Common myeloid progenitor, CD34-positive (primary cell): ENCODE measurements at regions not wholly inside any gene's neighbourhood (a gene's known extent, or its start where the extent isn't known, plus 50 kb on each side); places are given as distances from the start of the nearest gene placed in this dataset.
"Not testable (repeated sequence)": the region's sequence is repeated elsewhere in the genome, so short reads cannot be mapped to it uniquely, and the experiment has no call there.

Source experiments
- CTCF ChIA-PET: fragments of 350-600 bp; sonication (Branson Sonifier 250); formaldehyde crosslinking; loops from one replicate; lab custom pipeline; 2021; ENCODE audit warnings: antibody characterized with exemption; lab: Charles Lee
- POLR2A ChIA-PET: fragments of 350-600 bp; sonication (Branson Sonifier 250); formaldehyde crosslinking; loops from one replicate; lab custom pipeline; 2021; ENCODE audit warnings: antibody characterized with exemption; lab: Charles Lee
- DNase-seq, 3 donors: peaks; one replicate each; pipeline versions ENCODE4 v3.0.0 to v3.0.0-alpha.2; 2013
- H3K27ac ChIP-seq, 2 experiments: 1 replicate in 1 of 2; 2 replicates in 1 of 2; pipeline ENCODE4 v1.7.0; 2013; ENCODE audit warnings: inconsistent platforms in 2 of 2, low read length in 2 of 2, mild to moderate bottlenecking in 2 of 2, low read depth in 1 of 2, moderate library complexity in 1 of 2; ENCODE audit not compliant: severe bottlenecking in 2 of 2, insufficient read depth in 1 of 2, poor library complexity in 1 of 2
- H3K27me3 ChIP-seq, 5 experiments: replicated peaks in 2 of 5; 1 replicate in 3 of 5; 2 replicates in 2 of 5; pipeline versions ENCODE4 v1.6.1 to v1.7.0; 2013; ENCODE audit warnings: low read length in 4 of 5, mild to moderate bottlenecking in 2 of 5, moderate library complexity in 2 of 5, inconsistent platforms in 1 of 5; ENCODE audit not compliant: insufficient read depth in 5 of 5, control insufficient read depth in 4 of 5
- H3K36me3 ChIP-seq, 4 experiments: 1 replicate in 2 of 4; 2 replicates in 2 of 4; pipeline versions ENCODE4 v1.6.1 to v1.7.0; 2013; ENCODE audit warnings: low read length in 3 of 4, control low read depth in 1 of 4, mild to moderate bottlenecking in 1 of 4; ENCODE audit not compliant: control insufficient read depth in 4 of 4, insufficient read depth in 4 of 4
- H3K4me1 ChIP-seq, 4 experiments: 1 replicate in 3 of 4; 2 replicates in 1 of 4; pipeline versions ENCODE4 v1.6.1 to v1.7.1; 2013; ENCODE audit warnings: low read length in 3 of 4, mild to moderate bottlenecking in 3 of 4, control low read depth in 1 of 4, inconsistent platforms in 1 of 4, moderate library complexity in 1 of 4; ENCODE audit not compliant: control insufficient read depth in 4 of 4, insufficient read depth in 4 of 4; ENCODE audit errors: control extremely low read depth in 1 of 4
- H3K4me3 ChIP-seq, 7 experiments: 1 replicate in 4 of 7; 2 replicates in 3 of 7; pipeline versions ENCODE4 v1.5.1 to v1.7.0; 2013; ENCODE audit warnings: mild to moderate bottlenecking in 7 of 7, low read length in 6 of 7, moderate library complexity in 6 of 7, inconsistent platforms in 2 of 7, low read depth in 2 of 7, control low read depth in 1 of 7; ENCODE audit not compliant: insufficient read depth in 4 of 7, control insufficient read depth in 1 of 7; ENCODE audit errors: extremely low read depth in 1 of 7
- H3K9me3 ChIP-seq, 5 experiments: 1 replicate in 4 of 5; 2 replicates in 1 of 5; pipeline versions ENCODE4 v1.6.1 to v1.7.1; 2013; ENCODE audit warnings: low read length in 4 of 5, mild to moderate bottlenecking in 2 of 5, inconsistent platforms in 1 of 5, low read depth in 1 of 5, moderate library complexity in 1 of 5; ENCODE audit not compliant: control insufficient read depth in 4 of 5, insufficient read depth in 2 of 5; ENCODE audit errors: control extremely low read depth in 1 of 5
- WGBS: methylation state at CpG from one replicate; pipeline ENCODE4 v1.1.5; 2013; ENCODE audit not compliant: insufficient coverage; 5-methylcytosine and 5-hydroxymethylcytosine counted together

- H3K27ac ChIP-seq, result no peak overlapping the region
- no peaks in the 10 kb centered on the region for H3K9me3 ChIP-seq
- H3K4me3 ChIP-seq, result no peak overlapping the region
- no peak for DNase-seq
- peaks cover 2 to 14% (median 9%) of the 10 kb centered on the region in 4 experiments for H3K4me1 ChIP-seq
- H3K27me3 ChIP-seq, result no peaks in the 10 kb centered on the region
- WGBS, result 100% methylated on average over 1 of the region's 2 CpGs
- CTCF ChIA-PET, result interaction anchor here (0.6 to 1.0 kb wide), 2 partner anchors 11 to 186 kb away, joined by 3 read pairs; no protein-coding TSS in a partner anchor
- POLR2A ChIA-PET, result no interaction called here
- no peaks in the 10 kb centered on the region for H3K36me3 ChIP-seq
Measured at GRCh38 chr4:22596409-22596808, 80.5 kb upstream of the ADGRA3 start.

GRCh38 chr4:22597471-22597870, 81.6 kb upstream of the ADGRA3 start:
- ChIA-PET CTCF (no interaction called here), POLR2A (no interaction called here)
- Histone ChIP-seq H3K27ac (no peak overlapping the region), H3K36me3 (no peaks in the 10 kb centered on the region), H3K4me1 (peaks cover 2 to 14% (median 9%) of the 10 kb centered on the region in 4 experiments), H3K27me3 (no peaks in the 10 kb centered on the region), H3K4me3 (peak overlapping the region in 1 of 7 experiments; percentile 23), H3K9me3 (no peaks in the 10 kb centered on the region)
- 60% methylated on average over 5 of the region's 5 CpGs for WGBS
- DNase-seq, result peak; percentile 7 to 48 (median 32)

GRCh38 chr4:22598113-22599047, 82.5 kb upstream of the ADGRA3 start:
- H3K9me3 ChIP-seq, H3K4me3 ChIP-seq, H3K27ac ChIP-seq, H3K36me3 ChIP-seq, CTCF ChIA-PET, POLR2A ChIA-PET, H3K27me3 ChIP-seq: not testable (repeated sequence)
- H3K4me1 ChIP-seq, result peaks cover 2 to 14% (median 9%) of the 10 kb centered on the region in 4 experiments
- WGBS, result 58% methylated on average over 2 of the region's 8 CpGs
- DNase-seq, result peak in 1 of 3 donors; percentile 21

- POLR2A ChIA-PET, CTCF ChIA-PET, H3K9me3 ChIP-seq, H3K4me3 ChIP-seq, H3K36me3 ChIP-seq, H3K27ac ChIP-seq, H3K27me3 ChIP-seq, DNase-seq: not testable (repeated sequence)
- H3K4me1 ChIP-seq, result peaks cover 2 to 14% (median 9%) of the 10 kb centered on the region in 4 experiments
- over 99% methylated on average over 13 of the region's 22 CpGs for WGBS
Measured at GRCh38 chr4:22599228-22599928, 83.5 kb upstream of the ADGRA3 start.

DNA sequence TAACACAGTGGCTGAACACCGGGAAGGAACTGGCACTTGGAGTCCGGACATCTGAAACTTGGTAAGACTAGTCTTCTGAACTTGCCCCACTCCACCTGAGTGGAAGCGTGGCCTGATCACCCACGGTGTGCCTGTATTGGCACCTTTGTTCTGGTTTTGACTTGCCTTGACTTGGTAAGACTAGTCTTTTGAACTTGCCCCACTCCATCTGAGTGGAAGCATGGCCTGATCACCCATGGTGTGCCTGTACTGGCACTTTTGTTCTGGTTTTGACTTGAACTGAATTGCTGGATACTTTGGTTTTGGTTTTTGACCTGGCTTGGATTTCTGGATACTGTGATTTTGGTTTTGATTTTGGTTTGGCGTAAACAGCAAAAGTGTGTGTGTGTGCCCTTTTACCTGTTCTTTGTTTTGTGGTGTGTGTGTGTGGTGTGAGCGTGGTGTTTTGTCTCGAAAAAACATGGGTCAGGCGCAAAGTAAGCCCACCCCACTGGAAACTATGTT, 84.1 kb upstream of the ADGRA3 start:
- H3K27ac ChIP-seq, H3K27me3 ChIP-seq, POLR2A ChIA-PET, H3K9me3 ChIP-seq, H3K36me3 ChIP-seq, H3K4me3 ChIP-seq, CTCF ChIA-PET, DNase-seq: not testable (repeated sequence)
- 100% methylated on average over 5 of the region's 8 CpGs for WGBS
- H3K4me1 ChIP-seq, result peaks cover 2 to 14% (median 9%) of the 10 kb centered on the region in 4 experiments

DNA sequence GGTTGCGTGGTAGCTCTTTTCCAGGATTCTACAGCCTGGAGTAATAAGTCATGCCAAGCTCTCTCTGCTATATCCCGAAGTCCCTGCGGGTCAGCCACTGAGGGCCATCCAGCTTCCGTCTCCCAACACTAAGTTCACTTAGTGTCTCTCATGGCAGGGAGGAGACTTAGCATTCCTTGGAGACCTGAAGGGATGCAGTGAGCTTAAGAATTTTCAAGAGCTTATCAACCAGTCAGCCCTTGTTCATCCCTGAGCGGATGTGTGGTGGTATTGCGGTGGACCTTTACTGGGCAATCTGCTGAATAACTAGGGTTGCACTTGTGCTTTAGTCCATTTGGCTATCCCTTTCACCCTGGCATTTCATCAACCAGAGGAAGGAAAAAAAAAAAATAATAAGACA, 85.8 kb upstream of the ADGRA3 start:
- H3K9me3 ChIP-seq, H3K27ac ChIP-seq, POLR2A ChIA-PET, H3K27me3 ChIP-seq, H3K36me3 ChIP-seq, DNase-seq, H3K4me3 ChIP-seq, CTCF ChIA-PET: not testable (repeated sequence)
- peaks cover 2 to 14% (median 7%) of the 10 kb centered on the region in 4 experiments for H3K4me1 ChIP-seq
- WGBS, result 100% methylated on average over 3 of the region's 6 CpGs
